LNCaP clone FGC (cell line): ENCODE measurements at regions not wholly inside any gene's neighbourhood (a gene's known extent, or its start where the extent isn't known, plus 50 kb on each side); places are given as distances from the start of the nearest gene placed in this dataset.
"Not testable (repeated sequence)": the region's sequence is repeated elsewhere in the genome, so short reads cannot be mapped to it uniquely, and the experiment has no call there.

Experiments used
- DNase-seq: peaks from one replicate; pipeline ENCODE4 v3.0.0-alpha.2; 2011; ENCODE audit warnings: low read depth
- H3K4me3 ChIP-seq: 2 replicates; pipeline ENCODE4 v1.5.1; 2011; ENCODE audit warnings: mild to moderate bottlenecking, low read depth, low read length, control low read depth
- CTCF ChIP-seq: IDR thresholded peaks from 2 replicates; pipeline ENCODE4 v1.5.1; 2012; ENCODE audit warnings: mild to moderate bottlenecking; ENCODE audit not compliant: control insufficient read depth, insufficient read depth; ENCODE audit errors: extremely low read depth

- peak; percentile 22 for DNase-seq
- no peak overlapping the region for H3K4me3 ChIP-seq
- peak; percentile 79 for TF ChIP-seq CTCF
These were observed 127.7 kb downstream of the MTHFS start for GRCh38 chr15:79769069-79769481.

- no peak for DNase-seq
- no peak for TF ChIP-seq CTCF
- H3K4me3 ChIP-seq = no peak overlapping the region
These were observed 126.7 kb downstream of the MTHFS start for GRCh38 chr15:79769933-79770759.

- H3K4me3 ChIP-seq = no peak overlapping the region
- no peak for DNase-seq
- no peak for TF ChIP-seq CTCF
These were observed 123.7 kb downstream of the MTHFS start for GRCh38 chr15:79773128-79773527.

DNA sequence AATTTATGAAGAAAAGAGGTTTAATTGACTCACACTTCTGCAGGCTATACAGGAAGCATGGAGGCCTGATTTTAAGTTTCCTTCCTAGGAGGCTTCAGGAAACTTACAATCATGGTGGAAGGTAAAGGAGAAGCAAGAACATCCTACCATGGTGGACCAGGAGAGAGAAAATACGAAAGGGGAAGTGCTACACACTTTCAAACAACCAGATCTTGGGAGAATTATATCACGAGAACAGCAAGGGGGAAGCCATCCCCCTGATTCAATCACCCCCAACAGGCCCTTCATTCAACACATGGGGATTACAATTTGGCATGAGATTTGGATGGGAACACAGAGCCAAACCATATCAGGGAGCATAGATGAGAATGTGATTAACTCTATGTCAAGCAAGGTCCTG lies 121.0 kb downstream of the MTHFS start:
- TF ChIP-seq CTCF = no peak
- no peak overlapping the region for H3K4me3 ChIP-seq
- no peak for DNase-seq

DNA sequence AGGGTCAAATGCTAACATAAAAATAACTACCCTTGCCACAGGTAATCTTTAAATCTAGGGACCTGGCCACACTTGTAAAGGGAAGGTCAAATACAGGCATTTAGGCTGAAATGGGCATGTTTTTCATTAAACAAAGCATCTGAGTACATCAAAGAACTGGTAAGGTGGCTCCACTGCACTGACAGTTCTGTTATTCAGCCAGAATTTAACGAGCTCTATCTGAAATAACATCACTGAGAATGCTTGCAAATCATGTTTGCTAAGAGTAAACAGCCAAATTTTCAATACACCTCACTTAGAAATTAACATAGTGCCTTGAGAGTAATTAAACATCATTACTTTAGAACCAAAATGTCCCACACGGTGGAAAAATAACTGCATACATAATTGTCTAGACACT lies 118.9 kb downstream of the MTHFS start:
- no peak overlapping the region for H3K4me3 ChIP-seq
- TF ChIP-seq CTCF = no peak
- peak; percentile 88 for DNase-seq

- peak; percentile 92 for DNase-seq
- no peak overlapping the region for H3K4me3 ChIP-seq
- TF ChIP-seq CTCF = 0 out of 2 replicates have a peak, but pooled peaks have one; percentile 26
These were observed 118.3 kb downstream of the MTHFS start for GRCh38 chr15:79778378-79778990.

GRCh38 chr15:79779746-79780145 lies 117.1 kb downstream of the MTHFS start:
- no peak for DNase-seq
- TF ChIP-seq CTCF = no peak

GRCh38 chr15:79782307-79782706 lies 114.5 kb downstream of the MTHFS start:
- DNase-seq, H3K4me3 ChIP-seq: not testable (repeated sequence)

More at GRCh38 chr15:79779746-79780145, 117.1 kb downstream of the MTHFS start:
- no peak overlapping the region for H3K4me3 ChIP-seq
